ENCODE measurements at regions not wholly inside any gene's neighbourhood (a gene's known extent, or its start where the extent isn't known, plus 50 kb on each side); places are given as distances from the start of the nearest gene placed in this dataset.

- no peak for TF ChIP-seq TAF1 (IDR thresholded peaks at IDR 0.05; ENCODE audit: low read depth)
- TF ChIP-seq SMC3 (conservative IDR thresholded peaks at IDR 0.05; ENCODE audit: poor library complexity): no peak
- TF ChIP-seq EZH2 (IDR thresholded peaks at IDR 0.05; ENCODE audit: borderline replicate concordance, insufficient read depth, low read length, poor library complexity, severe bottlenecking): no peak
- no peak for TF ChIP-seq CTCF (IDR thresholded peaks at IDR 0.05; ENCODE audit: poor library complexity, severe bottlenecking)
- H3K4me2 ChIP-seq (ENCODE audit: low read length): no peak overlapping the region
- H3K27me3 ChIP-seq (ENCODE audit: insufficient read depth, low read depth, low read length): no peaks in the 10 kb centered on the region
- no peaks in the 10 kb centered on the region for H3F3A ChIP-seq (ENCODE audit: insufficient read depth, low read length, poor library complexity, severe bottlenecking)
- H3K36me3 ChIP-seq (ENCODE audit: insufficient read depth, low read length): no peaks in the 10 kb centered on the region
- no peaks in the 10 kb centered on the region for H3K79me2 ChIP-seq (replicated peaks; ENCODE audit: insufficient read depth, low read length)
- no peaks in the 10 kb centered on the region for H3K9me2 ChIP-seq (ENCODE audit: insufficient read depth, low read length)
- H2AFZ ChIP-seq (ENCODE audit: low read depth, low read length): no peak overlapping the region
- H3K27ac ChIP-seq (ENCODE audit: low read length): no peak overlapping the region
- no peaks in the 10 kb centered on the region for H3K9me3 ChIP-seq (ENCODE audit: low read length)
- H3K4me3 ChIP-seq (ENCODE audit: low read length): no peak overlapping the region
- no peaks in the 10 kb centered on the region for H4K20me1 ChIP-seq (ENCODE audit: insufficient read depth)
- H3K9ac ChIP-seq (ENCODE audit: low read length): no peak overlapping the region
Observed at GRCh38 chr4:82017680-82018079, 356.1 kb downstream of the HNRNPD start.

GRCh38 chr4:82005158-82005557 lies 368.6 kb downstream of the HNRNPD start:
- Histone ChIP-seq H2AFZ (ENCODE audit: low read depth, low read length) (no peak overlapping the region), H3K9me2 (ENCODE audit: insufficient read depth, low read length) (no peaks in the 10 kb centered on the region), H3K27ac (ENCODE audit: low read length) (no peak overlapping the region), H3K4me3 (ENCODE audit: low read length) (no peak overlapping the region), H3K79me2 (replicated peaks; ENCODE audit: insufficient read depth, low read length) (no peaks in the 10 kb centered on the region), H3F3A (ENCODE audit: insufficient read depth, low read length, poor library complexity, severe bottlenecking) (no peaks in the 10 kb centered on the region), H4K20me1 (ENCODE audit: insufficient read depth) (no peaks in the 10 kb centered on the region), H3K27me3 (ENCODE audit: insufficient read depth, low read depth, low read length) (no peaks in the 10 kb centered on the region), H3K9ac (ENCODE audit: low read length) (no peak overlapping the region), H3K36me3 (ENCODE audit: insufficient read depth, low read length) (no peaks in the 10 kb centered on the region), H3K9me3 (ENCODE audit: low read length) (peaks cover 3% of the 10 kb centered on the region), H3K4me2 (ENCODE audit: low read length) (no peak overlapping the region)
- TF ChIP-seq CTCF (IDR thresholded peaks at IDR 0.05; ENCODE audit: poor library complexity, severe bottlenecking): no peak
- no peak for TF ChIP-seq TAF1 (IDR thresholded peaks at IDR 0.05; ENCODE audit: low read depth)
- no peak for TF ChIP-seq EZH2 (IDR thresholded peaks at IDR 0.05; ENCODE audit: borderline replicate concordance, insufficient read depth, low read length, poor library complexity, severe bottlenecking)

GRCh38 chr4:81997313-81997712 lies 376.5 kb downstream of the HNRNPD start:
- peaks cover 3% of the 10 kb centered on the region for H3K9me3 ChIP-seq (ENCODE audit: low read length)
- H4K20me1 ChIP-seq (ENCODE audit: insufficient read depth): no peaks in the 10 kb centered on the region
- no peaks in the 10 kb centered on the region for H3K27me3 ChIP-seq (ENCODE audit: insufficient read depth, low read depth, low read length)
- H3K4me2 ChIP-seq (ENCODE audit: low read length): no peak overlapping the region
- no peaks in the 10 kb centered on the region for H3K36me3 ChIP-seq (ENCODE audit: insufficient read depth, low read length)
- no peak overlapping the region for H3K27ac ChIP-seq (ENCODE audit: low read length)
- no peak overlapping the region for H2AFZ ChIP-seq (ENCODE audit: low read depth, low read length)
- no peak overlapping the region for H3K4me3 ChIP-seq (ENCODE audit: low read length)
- H3K79me2 ChIP-seq (replicated peaks; ENCODE audit: insufficient read depth, low read length): no peaks in the 10 kb centered on the region
- H3K9ac ChIP-seq (ENCODE audit: low read length): no peak overlapping the region
- no peaks in the 10 kb centered on the region for H3F3A ChIP-seq (ENCODE audit: insufficient read depth, low read length, poor library complexity, severe bottlenecking)
- H3K9me2 ChIP-seq (ENCODE audit: insufficient read depth, low read length): no peaks in the 10 kb centered on the region
- TF ChIP-seq TAF1 (IDR thresholded peaks at IDR 0.05; ENCODE audit: low read depth): no peak
- TF ChIP-seq EZH2 (IDR thresholded peaks at IDR 0.05; ENCODE audit: borderline replicate concordance, insufficient read depth, low read length, poor library complexity, severe bottlenecking): no peak
- TF ChIP-seq CTCF (IDR thresholded peaks at IDR 0.05; ENCODE audit: poor library complexity, severe bottlenecking): no peak
- no peak for TF ChIP-seq MXI1 (conservative IDR thresholded peaks at IDR 0.05; ENCODE audit: poor library complexity, severe bottlenecking)
- TF ChIP-seq REST (IDR thresholded peaks at IDR 0.05; ENCODE audit: borderline replicate concordance): no peak
- TF ChIP-seq EP300 (conservative IDR thresholded peaks at IDR 0.05; ENCODE audit: poor library complexity, severe bottlenecking): no peak
- no peak for TF ChIP-seq POLR2AphosphoS5 (IDR thresholded peaks at IDR 0.05)
- no peak for TF ChIP-seq SMC3 (conservative IDR thresholded peaks at IDR 0.05; ENCODE audit: poor library complexity)
- TF ChIP-seq RAD21 (conservative IDR thresholded peaks at IDR 0.05): no peak
